ENCODE measurements at regions not wholly inside any gene's neighbourhood (a gene's known extent, or its start where the extent isn't known, plus 50 kb on each side); places are given as distances from the start of the nearest gene placed in this dataset.

DNA sequence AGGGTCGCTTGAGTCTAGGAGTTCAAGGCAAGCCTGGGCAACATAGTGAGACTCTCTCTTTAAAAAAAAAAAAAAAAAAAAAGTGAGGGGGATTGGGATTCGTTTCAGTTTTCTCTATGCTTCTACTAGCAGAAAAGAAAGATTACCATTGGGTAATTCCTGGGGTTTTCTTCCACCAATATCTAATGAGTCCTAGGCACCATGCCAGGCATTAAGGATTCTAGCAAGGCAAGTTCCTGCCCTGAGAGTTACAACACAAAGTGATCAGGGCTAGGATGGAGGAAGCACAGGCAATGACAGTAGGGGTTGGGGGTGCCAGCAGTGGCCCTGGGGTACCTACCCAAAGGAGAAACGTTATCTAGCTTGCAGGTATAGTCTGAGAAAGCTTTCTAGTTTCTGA is 90.8 kb downstream of the PCDH1 start:
- Histone ChIP-seq H3K27ac (replicated peaks) (no peak overlapping the region), H3K27me3 (ENCODE audit: insufficient read depth, poor library complexity, severe bottlenecking) (no peaks in the 10 kb centered on the region), H3K4me3 (replicated peaks; ENCODE audit: insufficient read depth, low read length) (no peak overlapping the region)
- no peak for DNase-seq (ENCODE audit: low read depth in 1 of 2, low spot score in 1 of 2)
- no peak for TF ChIP-seq POLR2AphosphoS5 (IDR thresholded peaks at IDR 0.05; ENCODE audit: low read depth)
- TF ChIP-seq, protein P1, sequence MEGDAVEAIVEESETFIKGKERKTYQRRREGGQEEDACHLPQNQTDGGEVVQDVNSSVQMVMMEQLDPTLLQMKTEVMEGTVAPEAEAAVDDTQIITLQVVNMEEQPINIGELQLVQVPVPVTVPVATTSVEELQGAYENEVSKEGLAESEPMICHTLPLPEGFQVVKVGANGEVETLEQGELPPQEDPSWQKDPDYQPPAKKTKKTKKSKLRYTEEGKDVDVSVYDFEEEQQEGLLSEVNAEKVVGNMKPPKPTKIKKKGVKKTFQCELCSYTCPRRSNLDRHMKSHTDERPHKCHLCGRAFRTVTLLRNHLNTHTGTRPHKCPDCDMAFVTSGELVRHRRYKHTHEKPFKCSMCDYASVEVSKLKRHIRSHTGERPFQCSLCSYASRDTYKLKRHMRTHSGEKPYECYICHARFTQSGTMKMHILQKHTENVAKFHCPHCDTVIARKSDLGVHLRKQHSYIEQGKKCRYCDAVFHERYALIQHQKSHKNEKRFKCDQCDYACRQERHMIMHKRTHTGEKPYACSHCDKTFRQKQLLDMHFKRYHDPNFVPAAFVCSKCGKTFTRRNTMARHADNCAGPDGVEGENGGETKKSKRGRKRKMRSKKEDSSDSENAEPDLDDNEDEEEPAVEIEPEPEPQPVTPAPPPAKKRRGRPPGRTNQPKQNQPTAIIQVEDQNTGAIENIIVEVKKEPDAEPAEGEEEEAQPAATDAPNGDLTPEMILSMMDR (IDR thresholded peaks at IDR 0.05; ENCODE audit: insufficient read depth, low read length), result no peak
- TF ChIP-seq, protein P2, sequence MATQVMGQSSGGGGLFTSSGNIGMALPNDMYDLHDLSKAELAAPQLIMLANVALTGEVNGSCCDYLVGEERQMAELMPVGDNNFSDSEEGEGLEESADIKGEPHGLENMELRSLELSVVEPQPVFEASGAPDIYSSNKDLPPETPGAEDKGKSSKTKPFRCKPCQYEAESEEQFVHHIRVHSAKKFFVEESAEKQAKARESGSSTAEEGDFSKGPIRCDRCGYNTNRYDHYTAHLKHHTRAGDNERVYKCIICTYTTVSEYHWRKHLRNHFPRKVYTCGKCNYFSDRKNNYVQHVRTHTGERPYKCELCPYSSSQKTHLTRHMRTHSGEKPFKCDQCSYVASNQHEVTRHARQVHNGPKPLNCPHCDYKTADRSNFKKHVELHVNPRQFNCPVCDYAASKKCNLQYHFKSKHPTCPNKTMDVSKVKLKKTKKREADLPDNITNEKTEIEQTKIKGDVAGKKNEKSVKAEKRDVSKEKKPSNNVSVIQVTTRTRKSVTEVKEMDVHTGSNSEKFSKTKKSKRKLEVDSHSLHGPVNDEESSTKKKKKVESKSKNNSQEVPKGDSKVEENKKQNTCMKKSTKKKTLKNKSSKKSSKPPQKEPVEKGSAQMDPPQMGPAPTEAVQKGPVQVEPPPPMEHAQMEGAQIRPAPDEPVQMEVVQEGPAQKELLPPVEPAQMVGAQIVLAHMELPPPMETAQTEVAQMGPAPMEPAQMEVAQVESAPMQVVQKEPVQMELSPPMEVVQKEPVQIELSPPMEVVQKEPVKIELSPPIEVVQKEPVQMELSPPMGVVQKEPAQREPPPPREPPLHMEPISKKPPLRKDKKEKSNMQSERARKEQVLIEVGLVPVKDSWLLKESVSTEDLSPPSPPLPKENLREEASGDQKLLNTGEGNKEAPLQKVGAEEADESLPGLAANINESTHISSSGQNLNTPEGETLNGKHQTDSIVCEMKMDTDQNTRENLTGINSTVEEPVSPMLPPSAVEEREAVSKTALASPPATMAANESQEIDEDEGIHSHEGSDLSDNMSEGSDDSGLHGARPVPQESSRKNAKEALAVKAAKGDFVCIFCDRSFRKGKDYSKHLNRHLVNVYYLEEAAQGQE (IDR thresholded peaks at IDR 0.05; ENCODE audit: insufficient replicate concordance, low read depth), result no peak
- no peak for TF ChIP-seq GABPA (IDR thresholded peaks at IDR 0.05; ENCODE audit: low read depth)
- TF ChIP-seq SPI1 (IDR thresholded peaks at IDR 0.05; ENCODE audit: borderline replicate concordance, low read depth), result no peak

DNA sequence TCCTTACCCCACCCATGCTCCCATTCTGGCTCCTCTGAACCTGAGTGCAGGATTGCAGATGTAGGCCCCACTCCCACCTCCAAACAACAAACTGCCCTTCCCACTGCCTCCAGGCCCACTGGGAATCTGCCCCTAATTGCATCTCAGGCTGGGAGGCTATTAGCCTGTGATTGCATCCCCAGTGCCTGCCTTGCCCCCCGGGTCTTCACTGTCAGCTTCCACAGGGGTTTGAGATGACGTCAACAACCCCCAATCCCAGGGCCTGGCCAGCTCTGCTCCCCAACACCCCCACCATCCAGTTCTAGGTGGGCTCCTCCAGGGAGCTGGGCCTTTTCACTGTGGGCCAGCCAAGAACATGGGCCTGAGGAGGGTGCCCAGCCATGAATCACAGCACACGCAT is 91.5 kb downstream of the PCDH1 start:
- DNase-seq (ENCODE audit: low read depth in 1 of 2, low spot score in 1 of 2), result no peak
- Histone ChIP-seq H3K27ac (replicated peaks) (no peak overlapping the region), H3K4me3 (replicated peaks; ENCODE audit: insufficient read depth, low read length) (no peak overlapping the region), H3K27me3 (ENCODE audit: insufficient read depth, poor library complexity, severe bottlenecking) (no peaks in the 10 kb centered on the region)
- TF ChIP-seq SPI1 (IDR thresholded peaks at IDR 0.05; ENCODE audit: borderline replicate concordance, low read depth) (no peak), GABPA (IDR thresholded peaks at IDR 0.05; ENCODE audit: low read depth) (no peak), POLR2AphosphoS5 (IDR thresholded peaks at IDR 0.05; ENCODE audit: low read depth) (no peak)
- TF ChIP-seq, protein P2 (IDR thresholded peaks at IDR 0.05; ENCODE audit: insufficient replicate concordance, low read depth), result no peak
- TF ChIP-seq, protein P1 (IDR thresholded peaks at IDR 0.05; ENCODE audit: insufficient read depth, low read length), result no peak

DNA sequence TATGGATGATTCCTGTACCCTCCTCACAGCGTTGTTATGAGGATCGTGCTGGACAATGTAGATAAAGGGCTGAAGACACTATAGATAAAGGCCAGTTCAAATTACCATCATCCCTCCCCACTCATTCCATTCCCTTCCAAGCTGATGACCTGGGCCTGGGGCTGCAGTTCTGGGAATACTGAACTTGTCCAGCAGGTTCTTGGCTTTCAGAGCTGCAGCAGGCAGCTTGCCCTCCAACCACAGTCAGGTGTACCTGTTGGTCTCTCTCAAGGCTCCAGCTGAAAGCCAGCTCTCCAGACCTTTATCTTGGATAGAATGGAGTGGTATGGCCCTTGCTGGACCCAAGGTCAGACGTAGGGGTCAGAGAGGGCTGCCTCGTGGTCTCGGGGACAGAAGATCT is 92.5 kb downstream of the PCDH1 start:
- DNase-seq (ENCODE audit: low read depth in 1 of 2, low spot score in 1 of 2), result no peak
- Histone ChIP-seq H3K4me3 (replicated peaks; ENCODE audit: insufficient read depth, low read length) (no peak overlapping the region), H3K27ac (replicated peaks) (no peak overlapping the region), H3K27me3 (ENCODE audit: insufficient read depth, poor library complexity, severe bottlenecking) (no peaks in the 10 kb centered on the region)
- TF ChIP-seq SPI1 (IDR thresholded peaks at IDR 0.05; ENCODE audit: borderline replicate concordance, low read depth) (no peak), GABPA (IDR thresholded peaks at IDR 0.05; ENCODE audit: low read depth) (no peak), POLR2AphosphoS5 (IDR thresholded peaks at IDR 0.05; ENCODE audit: low read depth) (no peak)
- TF ChIP-seq, protein P2 (IDR thresholded peaks at IDR 0.05; ENCODE audit: insufficient replicate concordance, low read depth), result no peak
- TF ChIP-seq, protein P1 (IDR thresholded peaks at IDR 0.05; ENCODE audit: insufficient read depth, low read length), result no peak
